HuH-7.5 (cell line): ENCODE measurements at regions not wholly inside any gene's neighbourhood (a gene's known extent, or its start where the extent isn't known, plus 50 kb on each side); places are given as distances from the start of the nearest gene placed in this dataset.

ENCODE experiments used
- DNase-seq: peaks from one replicate; pipeline ENCODE4 v3.0.0; 2011; ENCODE audit warnings: low spot score

DNA sequence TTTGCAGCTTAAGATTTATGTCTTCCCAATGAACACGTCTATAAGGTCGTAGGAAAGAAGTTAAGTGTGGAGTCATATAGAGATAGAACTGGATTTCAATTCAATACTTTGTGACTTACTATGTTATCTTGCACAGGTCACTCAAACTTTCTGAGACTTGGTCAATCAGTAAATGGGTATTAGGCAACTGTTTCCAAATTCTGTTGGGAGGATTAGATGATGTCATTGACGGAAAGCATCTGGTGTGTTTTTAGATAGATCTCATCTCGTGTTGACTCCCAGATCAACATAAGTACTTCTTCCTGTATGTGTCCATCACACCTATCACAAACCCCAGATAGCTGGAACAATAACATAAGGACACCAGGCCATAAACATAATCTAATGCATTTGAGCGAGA lies 771.1 kb upstream of the FANCL start:
- DNase-seq = no peak

DNA sequence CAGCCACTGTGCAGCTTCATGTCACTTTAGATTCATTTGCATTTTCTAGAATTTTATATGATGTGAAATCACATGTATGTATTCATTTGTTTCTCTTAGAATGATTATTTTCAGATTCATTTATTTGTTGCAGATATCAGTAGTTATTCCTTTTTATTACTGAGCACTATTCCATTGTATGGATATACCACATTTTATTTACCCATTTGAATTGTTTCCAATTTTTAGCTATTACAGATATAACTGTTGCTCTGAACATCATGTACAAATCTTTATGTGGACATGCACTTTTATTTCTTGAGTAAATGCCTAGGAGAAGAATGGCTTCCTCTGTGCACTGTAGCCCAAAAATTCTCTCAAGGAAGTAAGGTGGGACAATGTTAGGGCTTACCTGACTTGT lies 767.8 kb upstream of the FANCL start:
- no peak for DNase-seq

GRCh38 chr2:59005836-59006615 lies 764.9 kb upstream of the FANCL start:
- DNase-seq = no peak

DNA sequence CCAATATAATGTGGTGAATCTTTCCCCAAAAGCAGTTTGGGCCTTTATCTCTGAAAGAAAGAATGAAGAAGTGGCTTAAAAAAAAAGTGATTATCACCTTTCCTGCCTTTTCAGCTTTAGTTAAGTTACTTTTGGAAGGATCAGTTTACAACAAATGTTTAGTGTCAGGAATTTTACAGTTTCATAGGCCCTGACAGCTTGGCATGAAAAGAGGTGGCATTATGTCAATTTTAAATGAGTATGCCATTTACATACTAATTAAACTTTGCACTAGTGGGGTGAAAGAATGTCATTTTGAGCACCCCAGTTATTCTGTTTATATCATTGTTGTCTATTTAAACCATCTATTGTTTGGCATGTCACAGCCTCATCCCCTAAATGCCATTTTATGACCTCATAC lies 763.5 kb upstream of the FANCL start:
- no peak for DNase-seq

DNA sequence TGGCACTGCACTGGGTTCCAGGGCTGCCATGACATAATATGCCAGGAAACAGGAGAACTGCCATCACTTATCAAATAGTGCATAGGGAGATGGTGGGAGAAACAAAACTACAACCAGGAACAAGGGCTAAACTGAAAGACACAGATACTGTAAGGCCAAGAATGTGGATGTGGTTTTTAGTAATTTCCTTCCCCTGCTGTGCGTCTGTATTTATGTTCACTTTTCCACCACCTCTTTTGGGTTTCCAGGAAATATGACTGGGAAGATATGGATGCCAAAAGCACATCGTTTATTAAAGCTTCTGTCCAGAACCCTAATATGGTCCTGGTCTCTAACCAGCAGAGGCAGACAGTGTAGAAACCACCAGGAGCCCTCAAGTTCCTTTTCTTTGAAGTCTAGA lies 759.7 kb upstream of the FANCL start:
- DNase-seq = no peak

DNA sequence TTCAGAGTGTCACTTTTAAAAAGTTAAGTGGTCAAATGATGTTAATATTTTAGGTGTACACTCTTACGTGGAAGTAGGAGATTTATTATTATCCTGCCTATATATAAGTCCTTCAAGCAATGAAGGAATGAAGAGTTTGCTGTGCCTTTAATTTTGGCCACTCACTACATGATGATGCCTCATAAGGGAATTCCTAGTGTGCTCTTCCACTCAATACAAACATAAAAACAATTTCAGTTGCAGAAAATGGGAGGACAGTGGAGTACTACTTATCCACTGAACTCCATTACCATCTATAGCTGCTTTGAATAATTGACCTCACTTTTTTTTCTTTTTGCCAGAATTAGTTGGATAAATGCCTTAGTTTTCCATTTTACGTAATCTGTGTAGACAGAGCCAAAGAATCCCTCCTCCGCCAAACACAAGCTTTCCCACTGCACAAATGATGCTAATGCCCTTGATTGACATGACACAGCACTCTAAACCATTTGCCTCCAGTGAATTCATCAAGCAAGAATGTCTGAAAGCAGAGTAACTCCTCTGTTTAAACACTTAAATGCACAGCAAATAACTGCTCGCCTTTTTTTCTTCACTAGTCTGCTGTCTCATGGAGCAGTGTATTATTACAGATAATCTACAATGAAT lies 751.1 kb upstream of the FANCL start:
- no peak for DNase-seq

DNA sequence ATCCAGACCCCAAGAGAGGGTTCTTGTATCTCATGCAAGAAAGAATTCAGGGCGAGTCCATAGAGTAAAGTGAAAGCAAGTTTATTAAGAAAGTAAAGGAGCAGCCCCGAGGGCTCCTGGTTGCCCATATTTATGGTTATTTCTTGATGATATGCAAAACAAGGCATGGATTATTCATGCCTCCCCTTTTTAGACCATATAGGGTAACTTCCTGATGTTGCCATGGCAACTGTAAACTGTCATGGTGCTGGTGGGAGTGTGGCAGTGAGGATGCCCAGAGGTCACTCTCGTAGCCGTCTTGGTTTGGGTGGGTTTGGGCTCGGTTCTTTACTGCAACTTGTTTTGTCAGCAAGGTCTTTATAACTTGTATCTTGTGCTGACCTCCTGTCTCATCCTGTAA lies 750.2 kb upstream of the FANCL start:
- no peak for DNase-seq

DNA sequence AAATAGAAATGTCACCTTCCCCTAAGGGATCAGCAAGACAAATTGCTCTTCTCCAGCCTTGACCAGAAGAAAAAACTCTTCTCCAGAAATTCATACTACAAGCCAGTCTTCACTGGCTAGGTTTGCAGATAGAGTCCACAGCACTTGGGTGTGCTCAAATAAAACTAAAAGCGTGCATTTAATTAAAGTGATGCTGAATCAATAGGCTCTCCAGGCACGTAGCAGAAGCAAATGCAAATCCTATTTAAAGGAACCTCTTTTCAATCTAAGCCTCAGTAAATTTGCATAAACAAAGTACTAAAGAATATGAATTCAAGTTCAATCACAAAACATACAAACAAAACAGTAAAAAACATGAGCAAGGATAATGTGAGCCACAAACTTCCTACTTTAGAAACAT lies 744.4 kb upstream of the FANCL start:
- DNase-seq = no peak

GRCh38 chr2:58984731-58985130 lies 743.6 kb upstream of the FANCL start:
- DNase-seq = no peak

DNA sequence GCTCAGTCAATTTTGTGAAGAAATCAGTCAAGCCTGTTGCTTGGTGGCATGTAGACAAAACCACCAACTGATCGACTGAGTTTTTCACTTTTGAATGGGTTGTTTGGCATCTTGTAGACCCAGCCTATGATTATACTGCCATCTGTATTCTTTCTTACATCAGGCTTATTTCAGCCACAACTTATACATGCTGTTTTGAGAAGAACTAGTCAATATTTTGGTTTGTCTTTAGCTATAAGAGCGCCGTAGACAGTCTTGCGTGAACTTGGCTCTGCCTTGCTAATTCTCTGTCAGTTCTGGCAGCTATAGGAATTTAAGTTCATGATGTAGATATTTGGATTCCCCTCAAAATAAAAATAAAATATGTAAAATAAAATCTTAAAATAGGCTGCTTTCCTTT lies 742.0 kb upstream of the FANCL start:
- DNase-seq = no peak

DNA sequence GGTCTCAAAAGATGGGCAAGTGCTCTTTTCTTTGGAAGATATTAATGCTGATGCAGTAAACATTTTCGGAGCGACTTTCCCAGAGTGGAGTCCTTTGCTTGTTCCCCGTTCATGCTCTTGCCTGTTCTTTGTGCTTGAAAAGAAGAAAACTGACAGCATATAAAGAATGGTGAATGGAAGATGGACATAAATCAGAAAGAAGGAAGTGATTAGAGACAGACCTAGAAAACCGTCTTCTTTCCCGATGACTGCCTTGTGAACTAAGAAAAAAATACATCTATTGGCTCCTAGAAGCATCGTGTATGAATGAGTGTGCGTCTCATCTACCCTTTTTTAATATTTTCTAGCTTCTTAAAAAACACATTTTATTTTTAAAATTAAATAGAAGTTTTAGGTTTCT lies 740.1 kb upstream of the FANCL start:
- DNase-seq = no peak

DNA sequence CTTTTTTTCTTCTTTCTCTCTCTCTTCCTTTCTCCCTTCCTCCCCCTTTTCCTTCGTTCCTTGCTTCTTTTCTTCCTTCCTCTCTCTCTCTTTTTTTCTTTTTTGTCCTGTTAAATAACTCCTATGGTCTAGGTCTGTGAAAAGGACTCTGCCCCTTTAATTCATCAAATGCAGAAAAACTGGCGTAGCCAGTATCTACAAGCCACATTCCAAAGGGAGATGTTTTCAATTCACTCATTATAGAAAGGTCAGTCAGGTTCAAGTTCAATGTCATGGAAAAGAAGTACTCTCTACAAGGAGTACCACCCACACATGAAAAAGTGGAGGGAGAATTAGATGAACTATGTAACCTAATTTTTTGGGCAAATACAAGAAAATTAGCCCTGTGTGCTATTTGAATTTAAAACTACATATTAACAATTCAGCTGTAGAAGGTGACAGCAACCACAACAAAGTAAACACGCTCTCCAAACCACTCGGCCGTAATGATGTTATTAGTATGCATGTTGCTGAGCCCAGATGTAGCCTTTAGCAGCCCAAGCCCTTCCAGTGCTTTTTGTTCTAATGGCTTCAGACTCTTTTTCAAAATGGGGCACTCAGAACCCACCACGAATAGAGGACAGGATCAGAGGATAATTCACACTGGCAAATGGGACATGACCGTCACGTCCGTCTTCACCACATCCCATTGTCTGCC lies 735.4 kb upstream of the FANCL start:
- no peak for DNase-seq

GRCh38 chr2:58974881-58975280 lies 733.8 kb upstream of the FANCL start:
- no peak for DNase-seq

DNA sequence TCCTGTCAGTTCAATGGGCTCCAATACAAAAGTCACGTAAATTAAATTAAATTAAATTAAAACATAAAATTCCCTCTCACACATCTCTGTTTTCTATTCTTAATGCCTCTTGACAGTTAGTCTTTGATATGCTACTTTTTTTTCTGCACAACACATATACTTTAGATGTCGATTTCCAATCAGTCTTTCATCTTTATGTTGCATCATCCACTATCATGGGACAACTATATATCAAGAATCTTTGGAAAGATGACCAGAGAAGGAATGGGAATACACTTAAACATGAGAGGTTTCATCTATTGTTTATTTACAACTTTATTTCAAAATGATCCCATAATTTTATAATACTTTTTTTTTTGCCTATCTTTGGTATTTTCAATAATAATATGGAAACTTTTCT lies 733.3 kb upstream of the FANCL start:
- no peak for DNase-seq

- DNase-seq = no peak
Observed at GRCh38 chr2:58973811-58974281, 732.7 kb upstream of the FANCL start.

DNA sequence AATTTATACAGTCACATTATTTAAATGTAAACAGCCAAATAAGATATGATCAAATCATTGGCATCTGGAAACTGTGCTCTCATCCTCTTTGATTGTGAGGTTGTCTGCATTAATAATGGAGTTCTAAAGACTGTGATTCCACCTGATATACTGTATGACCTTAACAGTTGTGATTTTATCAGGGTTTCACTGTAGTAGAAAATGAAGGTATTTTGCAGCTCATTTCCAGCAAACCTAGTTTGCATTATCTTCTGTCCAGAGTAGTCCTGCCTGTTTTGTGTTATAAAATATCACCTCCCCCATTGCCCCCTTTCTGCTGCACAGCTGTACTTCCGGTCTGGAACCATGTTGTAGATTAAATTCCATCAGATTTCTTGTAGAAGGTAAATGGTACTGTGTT lies 731.6 kb upstream of the FANCL start:
- DNase-seq = no peak

DNA sequence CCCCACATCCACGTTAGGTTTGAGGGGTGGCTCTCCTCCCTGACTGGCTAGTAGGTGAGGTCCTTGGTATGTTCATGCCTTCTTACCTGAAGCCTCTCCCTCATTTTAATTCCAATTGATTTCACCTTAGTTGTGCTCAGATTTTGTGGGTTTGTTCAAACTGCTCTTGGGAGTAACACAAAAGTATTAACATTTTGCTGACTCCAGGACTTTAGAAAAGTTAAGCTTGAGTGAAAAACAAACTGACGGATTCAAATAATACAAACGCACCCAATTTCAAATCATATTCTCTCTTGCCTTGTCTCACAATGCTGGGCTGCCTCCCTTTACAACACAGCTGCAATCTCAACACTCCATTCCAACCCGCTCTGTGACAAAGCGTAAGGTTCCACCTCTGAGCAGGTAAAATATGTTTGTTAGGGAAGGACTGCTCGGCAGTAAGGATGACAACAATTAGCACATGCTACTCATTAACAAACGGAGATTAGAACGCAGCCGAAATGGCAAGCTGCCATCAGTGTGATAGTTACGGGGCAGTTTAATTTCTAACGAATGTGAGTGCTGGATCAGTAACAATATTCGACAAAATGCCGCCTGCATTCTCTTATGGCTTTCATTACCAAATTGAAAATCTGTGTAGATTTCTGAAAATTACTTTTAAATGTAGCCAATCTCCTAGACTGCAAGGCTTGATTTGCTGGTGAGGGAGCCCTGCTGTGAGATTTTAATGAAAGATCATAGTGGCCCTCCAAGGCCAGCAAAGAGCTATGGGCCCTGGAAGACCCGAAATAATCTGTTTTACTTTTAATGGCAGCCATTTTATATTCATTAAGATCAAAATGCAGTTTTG lies 730.6 kb upstream of the FANCL start:
- DNase-seq = no peak

GRCh38 chr2:58970365-58970764 lies 729.2 kb upstream of the FANCL start:
- DNase-seq = no peak

DNA sequence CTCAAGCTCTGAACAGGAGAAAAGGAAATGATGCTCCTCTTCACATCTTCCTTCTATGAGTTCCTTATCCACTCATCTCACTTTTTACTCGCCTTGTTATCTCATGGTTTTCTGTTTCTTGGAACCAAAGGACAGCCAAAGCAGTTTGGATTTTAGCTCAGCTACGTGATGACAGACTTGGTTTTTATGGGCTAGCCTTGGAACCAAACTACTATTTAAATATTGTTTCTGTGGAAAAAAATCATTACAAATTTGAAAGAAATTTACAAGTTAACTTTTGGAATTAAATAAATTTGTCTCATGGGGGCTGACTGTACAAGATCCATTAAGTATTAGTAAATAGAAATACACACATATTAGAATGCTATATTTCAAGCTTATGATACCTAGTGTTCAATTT lies 727.8 kb upstream of the FANCL start:
- no peak for DNase-seq

- DNase-seq = no peak
Observed at GRCh38 chr2:58967736-58968135, 726.6 kb upstream of the FANCL start.

DNA sequence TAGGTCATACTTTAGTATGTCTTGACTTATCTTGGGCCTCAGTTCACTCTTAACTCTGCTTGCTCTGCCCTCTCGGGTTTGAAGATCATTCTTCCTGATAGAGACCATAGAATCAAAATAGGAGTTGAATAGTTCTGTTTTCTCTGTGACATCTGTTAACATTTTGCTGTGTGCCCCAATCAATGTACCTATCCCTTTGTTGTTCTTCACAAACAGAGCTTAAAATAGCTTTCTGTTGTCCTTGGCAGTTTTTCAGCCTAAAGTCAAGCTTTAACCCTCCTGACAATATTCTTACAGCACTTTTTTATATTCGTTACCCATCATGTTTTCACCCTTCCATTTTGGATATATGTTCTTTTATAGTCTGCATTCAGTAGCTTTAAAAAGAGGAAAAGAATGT lies 724.5 kb upstream of the FANCL start:
- DNase-seq = no peak

GRCh38 chr2:58959996-58960395 lies 718.9 kb upstream of the FANCL start:
- no peak for DNase-seq
